HepG2 (cell line): ENCODE measurements at regions not wholly inside any gene's neighbourhood (a gene's known extent, or its start where the extent isn't known, plus 50 kb on each side); places are given as distances from the start of the nearest gene placed in this dataset.

Experiments used
- ATAC-seq: fragments of 200-7000 bp; cut with Tn5 transposase; 3 replicates; pipeline ENCODE4 v1.9.1; 2020; ENCODE audit warnings: mild to moderate bottlenecking, moderate library complexity
- BruUV-seq: library from RNA; stranded (reverse); fragments of 400-500 nt; replicated peaks from 2 replicates; lab custom pipeline; 2021; lab: Mats Ljungman, UMichigan
- CTCF ChIA-PET: fragments of 300-600 bp; formaldehyde crosslinking; extraction: SDS; loops from one replicate; lab custom pipeline; 2021; ENCODE audit warnings: low total read pairs, inconsistent platforms, low intra/inter-chr PET ratio; lab: Yijun Ruan, JAX
- POLR2A ChIA-PET: fragments of 350-600 bp; sonication (Branson Sonifier 250); formaldehyde crosslinking; loops from one replicate; lab custom pipeline; 2020; ENCODE audit warnings: antibody characterized with exemption, inconsistent platforms; lab: Yijun Ruan, JAX
- DNase-seq: peaks from one replicate; pipeline ENCODE4 v3.0.0-alpha.2; 2015; ENCODE audit warnings: low spot score
- FAIRE-seq: peaks from 3 replicates; lab custom pipeline; 2011; peaks lifted over from hg19 to GRCh38; lab: Jason Lieb, UNC
- H2AFZ ChIP-seq: one replicate; pipeline ENCODE4 v1.6.1; 2011; ENCODE audit warnings: low read length, inconsistent platforms
- H3K27ac ChIP-seq: fragments of 300-600 bp; 3 replicates; pipeline ENCODE4 v1.8.0; 2011; ENCODE audit warnings: mixed run types, mild to moderate bottlenecking, mixed read lengths, low read length, inconsistent platforms; ENCODE audit not compliant: insufficient read depth; ENCODE audit errors: extremely low read length
- H3K27me3 ChIP-seq, 2 experiments: fragments of 200-600 bp in 1 of 2; 2 replicates in 1 of 2; 3 replicates in 1 of 2; pipeline versions ENCODE4 v1.6.0 to v1.8.0; 2011; ENCODE audit warnings: low read length in 2 of 2, mild to moderate bottlenecking in 2 of 2, moderate library complexity in 2 of 2, inconsistent platforms in 1 of 2; ENCODE audit not compliant: insufficient read depth in 2 of 2, control insufficient read depth in 1 of 2
- H3K36me3 ChIP-seq, 2 experiments: fragments of 200-600 bp in 1 of 2; replicated peaks in 1 of 2; 2 replicates in 1 of 2; 3 replicates in 1 of 2; pipeline versions ENCODE4 v1.5.1 to v1.8.0; 2011; ENCODE audit warnings: low read length in 2 of 2, inconsistent platforms in 1 of 2; ENCODE audit not compliant: insufficient read depth in 2 of 2, control insufficient read depth in 1 of 2
- H3K4me1 ChIP-seq: 2 replicates; pipeline ENCODE4 v1.5.1; 2012; ENCODE audit warnings: low read length, inconsistent platforms; ENCODE audit not compliant: insufficient read depth
- H3K4me2 ChIP-seq: 2 replicates; pipeline ENCODE4 v1.6.0; 2011; ENCODE audit warnings: low read depth, low read length, inconsistent platforms
- H3K4me3 ChIP-seq, 3 experiments: fragments of 200-600 bp in 1 of 3; sonication (generic), shearing (Covaris generic) in 1 of 3; replicated peaks in 1 of 3; 2 replicates each; pipeline ENCODE4 v1.5.1; 2011 to 2016; ENCODE audit warnings: low read length in 3 of 3, inconsistent platforms in 2 of 3, low read depth in 2 of 3, mild to moderate bottlenecking in 2 of 3, control low read depth in 1 of 3, mixed read lengths in 1 of 3; ENCODE audit not compliant: insufficient read depth in 1 of 3
- H3K79me2 ChIP-seq: one replicate; pipeline ENCODE4 v1.6.1; 2011; ENCODE audit warnings: low read length, inconsistent platforms; ENCODE audit not compliant: insufficient read depth
- H3K9ac ChIP-seq: 2 replicates; pipeline ENCODE4 v1.6.0; 2011; ENCODE audit warnings: mild to moderate bottlenecking, low read depth, low read length, inconsistent platforms; ENCODE audit not compliant: insufficient read depth
- H3K9me3 ChIP-seq: 2 replicates; pipeline ENCODE4 v1.5.1; 2012; ENCODE audit warnings: mild to moderate bottlenecking, low read length
- H4K20me1 ChIP-seq: 2 replicates; pipeline ENCODE4 v1.6.0; 2011; ENCODE audit warnings: inconsistent platforms, mild to moderate bottlenecking, low read length, moderate library complexity; ENCODE audit not compliant: insufficient read depth
- CEBPB ChIP-seq: IDR thresholded peaks from 2 replicates; pipeline ENCODE4 v1.6.1; 2011; ENCODE audit warnings: low read depth, low read length, improper control_type of control experiment, borderline replicate concordance
- DMAP1 ChIP-seq: IDR thresholded peaks from 2 replicates; pipeline ENCODE4 v1.6.1; 2016
- GLMP ChIP-seq: sonication (generic); formaldehyde crosslinking; IDR thresholded peaks from 2 replicates; pipeline ENCODE4 v1.9.0; 2021; ENCODE audit warnings: missing genetic modification reagents, mild to moderate bottlenecking, borderline replicate concordance
- GMEB2 ChIP-seq: IDR thresholded peaks from 2 replicates; pipeline ENCODE4 v1.6.1; 2016; ENCODE audit warnings: missing biosample characterization, missing genetic modification reagents, low read depth
- HHEX ChIP-seq: IDR thresholded peaks from 2 replicates; pipeline ENCODE4 v1.6.1; 2016; ENCODE audit warnings: control low read depth
- KLF9 ChIP-seq: IDR thresholded peaks from 2 replicates; pipeline ENCODE4 v1.6.1; 2016; ENCODE audit warnings: low read depth
- SNAPC2 ChIP-seq: sonication (generic); formaldehyde crosslinking; IDR thresholded peaks from 2 replicates; pipeline ENCODE4 v1.8.1; 2022; ENCODE audit warnings: mild to moderate bottlenecking, missing genetic modification reagents
- SOX6 ChIP-seq, 2 experiments: fragments of 450-650 bp in 1 of 2; sonication (generic) in 1 of 2; formaldehyde crosslinking in 1 of 2; IDR thresholded peaks; 2 replicates each; pipeline versions ENCODE4 v1.4.0 to v1.6.1; 2017 to 2020; ENCODE audit warnings: antibody characterized with exemption in 1 of 2, mild to moderate bottlenecking in 1 of 2, missing genetic modification reagents in 1 of 2
- ZBTB34 ChIP-seq: sonication (generic); formaldehyde crosslinking; IDR thresholded peaks from 2 replicates; pipeline ENCODE4 v1.8.0; 2022; ENCODE audit warnings: mild to moderate bottlenecking, missing genetic modification reagents
- ZEB1 ChIP-seq: IDR thresholded peaks from 2 replicates; pipeline ENCODE4 v1.6.1; 2012; ENCODE audit warnings: mild to moderate bottlenecking, low read depth, inconsistent platforms; ENCODE audit not compliant: insufficient replicate concordance
- ZNF275 ChIP-seq: sonication (generic); formaldehyde crosslinking; IDR thresholded peaks from 2 replicates; pipeline ENCODE4 v1.8.0; 2022; ENCODE audit warnings: missing genetic modification reagents, mild to moderate bottlenecking, inconsistent platforms, borderline replicate concordance
- ZNF83 ChIP-seq: sonication (generic); formaldehyde crosslinking; IDR thresholded peaks from 2 replicates; pipeline ENCODE4 v1.4.0; 2020; ENCODE audit warnings: missing genetic modification reagents, mild to moderate bottlenecking, borderline replicate concordance
- ZNF841 ChIP-seq: sonication (generic); formaldehyde crosslinking; IDR thresholded peaks from 2 replicates; pipeline ENCODE4 v1.8.1; 2023; ENCODE audit warnings: missing genetic modification reagents, borderline replicate concordance
- ZSCAN25 ChIP-seq: sonication (generic); formaldehyde crosslinking; IDR thresholded peaks from 2 replicates; pipeline ENCODE4 v1.8.0; 2022; ENCODE audit warnings: mild to moderate bottlenecking, missing genetic modification reagents
- WGBS: methylation state at CpG from one replicate; pipeline ENCODE4 v1.1.6; 2017; ENCODE audit warnings: low lambda C conversion rate; 5-methylcytosine and 5-hydroxymethylcytosine counted together
- in situ Hi-C: cut with HindIII; loops from 2 replicates; pipeline ENCODE4 v1.10.0; 2017; ENCODE audit warnings: low pct_unique_long_range_greater_than_20kb; ENCODE audit not compliant: extremely low pct_ligation_motif_present
- intact Hi-C: fragments of 100-400 bp; cut with micrococcal nuclease; formaldehyde crosslinking; loops from one replicate; pipeline ENCODE4 v1.10.0; 2022; ENCODE audit not compliant: unreplicated experiment

GRCh38 chr13:85663856-85664255, 135.4 kb downstream of the SLITRK6 start:
- H3K27ac ChIP-seq = no peak overlapping the region
- ChIA-PET CTCF (no interaction called here), POLR2A (no interaction called here)
- BruUV-seq = no TSS peak
- 2% methylated on average over 1 of the region's 1 CpG for WGBS
- H3K9ac ChIP-seq = no peak overlapping the region
- H3K9me3 ChIP-seq = peaks cover 28% of the 10 kb centered on the region
- TF ChIP-seq SNAPC2 (CRISPR knock-in tag) = no peak
- no peak for TF ChIP-seq ZNF275 (CRISPR knock-in tag)
- TF ChIP-seq CEBPB = peak; percentile 36; the same call in 1 of the 2 replicates
- TF ChIP-seq SOX6 (IDR thresholded peaks at IDR 0.05) = no peak
- no peak for TF ChIP-seq SOX6 (CRISPR knock-in tag; IDR thresholded peaks at IDR 0.05)
- no peak overlapping the region for H2AFZ ChIP-seq
- FAIRE-seq (no peak), ATAC-seq (no peak), DNase-seq (no peak)
- H3K36me3 ChIP-seq = no peaks in the 10 kb centered on the region
- no peaks in the 10 kb centered on the region for H3K27me3 ChIP-seq
- H4K20me1 ChIP-seq = no peaks in the 10 kb centered on the region
- intact Hi-C loops = no loop called here
- no peak overlapping the region for H3K4me2 ChIP-seq
- no peak overlapping the region for H3K4me3 ChIP-seq
- H3K79me2 ChIP-seq = no peaks in the 10 kb centered on the region
- no peaks in the 10 kb centered on the region for H3K4me1 ChIP-seq
- in situ Hi-C loops = no loop called here

GRCh38 chr13:85662186-85662585, 137.0 kb downstream of the SLITRK6 start:
- Histone ChIP-seq H3K4me3 (no peak overlapping the region), H2AFZ (no peak overlapping the region), H3K79me2 (no peaks in the 10 kb centered on the region), H3K9me3 (peaks cover 28% of the 10 kb centered on the region), H3K4me2 (no peak overlapping the region), H3K9ac (no peak overlapping the region), H4K20me1 (no peaks in the 10 kb centered on the region), H3K4me1 (no peaks in the 10 kb centered on the region), H3K27me3 (no peaks in the 10 kb centered on the region), H3K27ac (no peak overlapping the region), H3K36me3 (no peaks in the 10 kb centered on the region)
- no peak for TF ChIP-seq ZSCAN25 (CRISPR knock-in tag)
- no peak for TF ChIP-seq ZNF841
- TF ChIP-seq ZNF83 (CRISPR knock-in tag) = no peak
- no peak for TF ChIP-seq ZEB1
- no peak for TF ChIP-seq KLF9 (CRISPR knock-in tag)
- no peak for TF ChIP-seq GLMP
- TF ChIP-seq HHEX (CRISPR knock-in tag) = no peak
- TF ChIP-seq DMAP1 (CRISPR knock-in tag) = no peak
- TF ChIP-seq ZBTB34 (CRISPR knock-in tag) = no peak
- TF ChIP-seq GMEB2 (CRISPR knock-in tag) = no peak
- ChIA-PET CTCF (no interaction called here), POLR2A (no interaction called here)
- DNase-seq (no peak), FAIRE-seq (no peak), ATAC-seq (no peak)
- intact Hi-C loops = no loop called here
- no TSS peak for BruUV-seq
- in situ Hi-C loops = no loop called here
